ENCODE measurements at regions not wholly inside any gene's neighbourhood (a gene's known extent, or its start where the extent isn't known, plus 50 kb on each side); places are given as distances from the start of the nearest gene placed in this dataset.

GRCh38 chr1:213840575-213840974 is 147.2 kb upstream of the PROX1 start:
- TF ChIP-seq CEBPB (IDR thresholded peaks at IDR 0.05; ENCODE audit: low read depth, low read length) = no peak
- no peak for TF ChIP-seq POLR2A (IDR thresholded peaks at IDR 0.05; ENCODE audit: low read depth, low read length)
- TF ChIP-seq BHLHE40 (IDR thresholded peaks at IDR 0.05; ENCODE audit: low read depth, low read length) = no peak
- TF ChIP-seq CTCF (conservative IDR thresholded peaks at IDR 0.05; ENCODE audit: low read depth, low read length) = no peak
- TF ChIP-seq NFE2L2 (IDR thresholded peaks at IDR 0.05; ENCODE audit: low read depth, low read length) = no peak
- TF ChIP-seq SMC3 (IDR thresholded peaks at IDR 0.05; ENCODE audit: low read depth, low read length) = no peak
- no peak for TF ChIP-seq ELK1 (IDR thresholded peaks at IDR 0.05; ENCODE audit: borderline replicate concordance, low read depth, low read length)
- TF ChIP-seq USF2 (IDR thresholded peaks at IDR 0.05; ENCODE audit: low read depth, low read length) = no peak
- no peak for TF ChIP-seq RAD21 (IDR thresholded peaks at IDR 0.05; ENCODE audit: low read length)
- TF ChIP-seq RCOR1 (IDR thresholded peaks at IDR 0.05; ENCODE audit: insufficient replicate concordance, low read length) = no peak
- TF ChIP-seq MXI1 (IDR thresholded peaks at IDR 0.05; ENCODE audit: borderline replicate concordance, low read depth, low read length) = no peak
- TF ChIP-seq CHD1 (IDR thresholded peaks at IDR 0.05; ENCODE audit: low read depth, low read length) = no peak
- TF ChIP-seq MAZ (IDR thresholded peaks at IDR 0.05; ENCODE audit: borderline replicate concordance, low read depth, low read length) = no peak

Data from IMR-90 (cell line).